GM12892 (cell line): ENCODE measurements at regions not wholly inside any gene's neighbourhood (a gene's known extent, or its start where the extent isn't known, plus 50 kb on each side); places are given as distances from the start of the nearest gene placed in this dataset.

Experiments used
- DNase-seq: peaks from one replicate; pipeline ENCODE4 v3.0.0; 2011; ENCODE audit not compliant: insufficient read length
- FAIRE-seq: peaks from 2 replicates; lab custom pipeline; 2011; peaks lifted over from hg19 to GRCh38; lab: Jason Lieb, UNC
- POLR2A ChIP-seq: IDR thresholded peaks from 2 replicates; pipeline ENCODE4 v1.6.1; 2011; ENCODE audit warnings: low read depth, low read length, control low read depth
- POLR2AphosphoS5 ChIP-seq: IDR thresholded peaks from 2 replicates; pipeline ENCODE4 v1.6.1; 2011; ENCODE audit warnings: low read depth, low read length, control low read depth
- TAF1 ChIP-seq: IDR thresholded peaks from 2 replicates; pipeline ENCODE4 v1.6.1; 2011; ENCODE audit warnings: low read depth, mild to moderate bottlenecking, control low read depth, low read length, borderline replicate concordance

GRCh38 chr2:88248280-88248828 is 78.2 kb downstream of the THNSL2 start:
- DNase-seq = no peak
- TF ChIP-seq POLR2AphosphoS5 = no peak
- TF ChIP-seq POLR2A = no peak
- TF ChIP-seq TAF1 = no peak
- no peak for FAIRE-seq

GRCh38 chr2:88247531-88247930 is 77.4 kb downstream of the THNSL2 start:
- DNase-seq (no peak), FAIRE-seq (no peak)
- no peak for TF ChIP-seq POLR2A
- TF ChIP-seq POLR2AphosphoS5 = no peak
- no peak for TF ChIP-seq TAF1

GRCh38 chr2:88245109-88245508 is 75.0 kb downstream of the THNSL2 start:
- DNase-seq (no peak), FAIRE-seq (no peak)
- TF ChIP-seq TAF1 = no peak
- TF ChIP-seq POLR2AphosphoS5 = no peak
- no peak for TF ChIP-seq POLR2A

DNA sequence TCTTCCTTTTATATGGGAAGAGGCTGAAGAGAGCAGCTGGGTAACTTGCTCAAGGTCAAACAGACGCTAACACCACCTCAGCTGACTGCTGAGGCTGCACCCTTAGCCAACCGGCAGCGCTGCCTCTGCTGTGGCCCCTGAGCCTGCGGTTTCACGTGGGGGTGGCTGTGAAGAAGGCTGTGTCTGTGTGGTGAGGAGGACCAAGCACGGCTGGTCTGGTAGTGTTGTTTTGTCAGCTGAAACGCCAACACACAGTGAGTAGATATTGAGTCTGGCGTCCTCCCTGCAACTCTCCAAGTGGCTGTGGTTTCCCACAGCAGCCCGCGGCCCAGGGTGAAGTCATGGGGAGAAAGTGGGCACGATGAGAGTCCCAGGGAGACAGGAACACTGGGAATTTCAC is 69.6 kb downstream of the THNSL2 start:
- DNase-seq (no peak), FAIRE-seq (no peak)
- TF ChIP-seq POLR2A (no peak), POLR2AphosphoS5 (no peak), TAF1 (no peak)

GRCh38 chr2:88236666-88237065 is 66.5 kb downstream of the THNSL2 start:
- FAIRE-seq = no peak
- no peak for DNase-seq
- no peak for TF ChIP-seq TAF1
- TF ChIP-seq POLR2A = no peak
- no peak for TF ChIP-seq POLR2AphosphoS5
